ENCODE measurements at regions not wholly inside any gene's neighbourhood (a gene's known extent, or its start where the extent isn't known, plus 50 kb on each side); places are given as distances from the start of the nearest gene placed in this dataset.

GRCh38 chr2:189265696-189266320 is 86.2 kb upstream of the COL5A2 start:
- no peak overlapping the region for H3K4me3 ChIP-seq
- TF ChIP-seq CTCF (IDR thresholded peaks at IDR 0.05) (no peak), POLR2A (IDR thresholded peaks at IDR 0.05) (no peak), POLR2AphosphoS5 (IDR thresholded peaks at IDR 0.05) (no peak)
- no peaks in the 10 kb centered on the region for H3K36me3 ChIP-seq
- no peaks in the 10 kb centered on the region for H3K4me1 ChIP-seq (replicated peaks)
- no peaks in the 10 kb centered on the region for H3K9me3 ChIP-seq
- no peak for DNase-seq (ENCODE audit: low spot score)
- H3K27ac ChIP-seq = no peak overlapping the region
- intact Hi-C loops (cut with DNase I) = no loop called here
- 97% methylated on average over 3 of the region's 3 CpGs for WGBS
- H3K27me3 ChIP-seq (replicated peaks; ENCODE audit: insufficient read depth) = no peaks in the 10 kb centered on the region

GRCh38 chr2:189267491-189267890 is 87.9 kb upstream of the COL5A2 start:
- H3K36me3 ChIP-seq = no peaks in the 10 kb centered on the region
- 51% methylated on average over 2 of the region's 2 CpGs for WGBS
- no peak overlapping the region for H3K27ac ChIP-seq
- H3K4me3 ChIP-seq = no peak overlapping the region
- no peak for DNase-seq (ENCODE audit: low spot score)
- no peaks in the 10 kb centered on the region for H3K4me1 ChIP-seq (replicated peaks)
- TF ChIP-seq POLR2AphosphoS5 (IDR thresholded peaks at IDR 0.05) (no peak), POLR2A (IDR thresholded peaks at IDR 0.05) (no peak), CTCF (IDR thresholded peaks at IDR 0.05) (no peak)
- intact Hi-C loops (cut with DNase I) = no loop called here
- H3K9me3 ChIP-seq = no peaks in the 10 kb centered on the region
- no peaks in the 10 kb centered on the region for H3K27me3 ChIP-seq (replicated peaks; ENCODE audit: insufficient read depth)

GRCh38 chr2:189267925-189268579 is 88.5 kb upstream of the COL5A2 start:
- H3K36me3 ChIP-seq = no peaks in the 10 kb centered on the region
- H3K27ac ChIP-seq = no peak overlapping the region
- H3K4me1 ChIP-seq (replicated peaks) = no peaks in the 10 kb centered on the region
- no peak overlapping the region for H3K4me3 ChIP-seq
- TF ChIP-seq POLR2A (IDR thresholded peaks at IDR 0.05) (no peak), POLR2AphosphoS5 (IDR thresholded peaks at IDR 0.05) (no peak), CTCF (IDR thresholded peaks at IDR 0.05) (no peak)
- H3K27me3 ChIP-seq (replicated peaks; ENCODE audit: insufficient read depth) = no peaks in the 10 kb centered on the region
- intact Hi-C loops (cut with DNase I) = no loop called here
- H3K9me3 ChIP-seq = no peaks in the 10 kb centered on the region
- no peak for DNase-seq (ENCODE audit: low spot score)

GRCh38 chr2:189268763-189269162 is 89.2 kb upstream of the COL5A2 start:
- H3K27ac ChIP-seq = no peak overlapping the region
- no peak for TF ChIP-seq POLR2A (IDR thresholded peaks at IDR 0.05)
- no peak for DNase-seq (ENCODE audit: low spot score)
- no peaks in the 10 kb centered on the region for H3K9me3 ChIP-seq
- H3K4me3 ChIP-seq = no peak overlapping the region
- H3K4me1 ChIP-seq (replicated peaks) = no peaks in the 10 kb centered on the region
- H3K36me3 ChIP-seq = no peaks in the 10 kb centered on the region
- no peaks in the 10 kb centered on the region for H3K27me3 ChIP-seq (replicated peaks; ENCODE audit: insufficient read depth)
- intact Hi-C loops (cut with DNase I) = no loop called here
- WGBS = 84% methylated on average over 2 of the region's 2 CpGs

- Histone ChIP-seq H3K36me3 (no peaks in the 10 kb centered on the region), H3K4me3 (no peak overlapping the region), H3K4me1 (replicated peaks) (no peaks in the 10 kb centered on the region), H3K27me3 (replicated peaks; ENCODE audit: insufficient read depth) (no peaks in the 10 kb centered on the region), H3K27ac (no peak overlapping the region), H3K9me3 (no peaks in the 10 kb centered on the region)
- TF ChIP-seq POLR2AphosphoS5 (IDR thresholded peaks at IDR 0.05) (no peak), POLR2A (IDR thresholded peaks at IDR 0.05) (no peak), CTCF (IDR thresholded peaks at IDR 0.05) (no peak)
- WGBS = 47% methylated on average over 2 of the region's 2 CpGs
- DNase-seq (ENCODE audit: low spot score) = no peak
- intact Hi-C loops (cut with DNase I) = no loop called here
These were observed 94.2 kb upstream of the COL5A2 start for GRCh38 chr2:189273734-189274133.
